ENCODE measurements at regions not wholly inside any gene's neighbourhood (a gene's known extent, or its start where the extent isn't known, plus 50 kb on each side); places are given as distances from the start of the nearest gene placed in this dataset.

GRCh38 chr5:60163762-60164161, 270.2 kb upstream of the PDE4D start:
- Histone ChIP-seq H4K20me1 (ENCODE audit: insufficient read depth, poor library complexity, severe bottlenecking) (no peaks in the 10 kb centered on the region), H3K9me3 (ENCODE audit: low read depth) (no peaks in the 10 kb centered on the region), H2AFZ (no peak overlapping the region), H3K4me2 (no peak overlapping the region), H3K27me3 (no peaks in the 10 kb centered on the region), H3K27ac (no peak overlapping the region), H3K9me2 (replicated peaks; ENCODE audit: insufficient read depth) (no peaks in the 10 kb centered on the region), H3K4me1 (ENCODE audit: insufficient read depth) (no peaks in the 10 kb centered on the region), H3K4me3 (no peak overlapping the region), H3K79me2 (no peaks in the 10 kb centered on the region), H3K36me3 (replicated peaks; ENCODE audit: insufficient read depth, low read depth) (no peaks in the 10 kb centered on the region)
- WGBS (ENCODE audit: low lambda C conversion rate, missing lambda C conversion rate) = 100% methylated on average over 1 of the region's 1 CpG
- TF ChIP-seq EZH2 (IDR thresholded peaks at IDR 0.05; ENCODE audit: borderline replicate concordance) = no peak
- TF ChIP-seq, protein P1, sequence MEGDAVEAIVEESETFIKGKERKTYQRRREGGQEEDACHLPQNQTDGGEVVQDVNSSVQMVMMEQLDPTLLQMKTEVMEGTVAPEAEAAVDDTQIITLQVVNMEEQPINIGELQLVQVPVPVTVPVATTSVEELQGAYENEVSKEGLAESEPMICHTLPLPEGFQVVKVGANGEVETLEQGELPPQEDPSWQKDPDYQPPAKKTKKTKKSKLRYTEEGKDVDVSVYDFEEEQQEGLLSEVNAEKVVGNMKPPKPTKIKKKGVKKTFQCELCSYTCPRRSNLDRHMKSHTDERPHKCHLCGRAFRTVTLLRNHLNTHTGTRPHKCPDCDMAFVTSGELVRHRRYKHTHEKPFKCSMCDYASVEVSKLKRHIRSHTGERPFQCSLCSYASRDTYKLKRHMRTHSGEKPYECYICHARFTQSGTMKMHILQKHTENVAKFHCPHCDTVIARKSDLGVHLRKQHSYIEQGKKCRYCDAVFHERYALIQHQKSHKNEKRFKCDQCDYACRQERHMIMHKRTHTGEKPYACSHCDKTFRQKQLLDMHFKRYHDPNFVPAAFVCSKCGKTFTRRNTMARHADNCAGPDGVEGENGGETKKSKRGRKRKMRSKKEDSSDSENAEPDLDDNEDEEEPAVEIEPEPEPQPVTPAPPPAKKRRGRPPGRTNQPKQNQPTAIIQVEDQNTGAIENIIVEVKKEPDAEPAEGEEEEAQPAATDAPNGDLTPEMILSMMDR (IDR thresholded peaks at IDR 0.05; ENCODE audit: poor library complexity) = no peak
- no peak for TF ChIP-seq EZH2phosphoT487 (IDR thresholded peaks at IDR 0.05; ENCODE audit: low read depth, severe bottlenecking, unreplicated experiment)
- DNase-seq (ENCODE audit: low spot score) = no peak

- WGBS (ENCODE audit: low lambda C conversion rate, missing lambda C conversion rate) = 90% methylated on average over 1 of the region's 1 CpG
- no peaks in the 10 kb centered on the region for H3K27me3 ChIP-seq
- no peaks in the 10 kb centered on the region for H3K4me1 ChIP-seq (ENCODE audit: insufficient read depth)
- H3K79me2 ChIP-seq = no peaks in the 10 kb centered on the region
- H3K4me2 ChIP-seq = no peak overlapping the region
- no peak for TF ChIP-seq EZH2phosphoT487 (IDR thresholded peaks at IDR 0.05; ENCODE audit: low read depth, severe bottlenecking, unreplicated experiment)
- TF ChIP-seq, protein P1 (IDR thresholded peaks at IDR 0.05; ENCODE audit: poor library complexity) = no peak
- TF ChIP-seq EZH2 (IDR thresholded peaks at IDR 0.05; ENCODE audit: borderline replicate concordance) = no peak
- H3K36me3 ChIP-seq (replicated peaks; ENCODE audit: insufficient read depth, low read depth) = no peaks in the 10 kb centered on the region
- no peaks in the 10 kb centered on the region for H3K9me2 ChIP-seq (replicated peaks; ENCODE audit: insufficient read depth)
- no peak for DNase-seq (ENCODE audit: low spot score)
- no peaks in the 10 kb centered on the region for H4K20me1 ChIP-seq (ENCODE audit: insufficient read depth, poor library complexity, severe bottlenecking)
- no peak overlapping the region for H3K27ac ChIP-seq
- H3K4me3 ChIP-seq = no peak overlapping the region
- H3K9me3 ChIP-seq (ENCODE audit: low read depth) = no peaks in the 10 kb centered on the region
- H2AFZ ChIP-seq = no peak overlapping the region
Observed at GRCh38 chr5:60162441-60162840, 268.9 kb upstream of the PDE4D start.

DNA sequence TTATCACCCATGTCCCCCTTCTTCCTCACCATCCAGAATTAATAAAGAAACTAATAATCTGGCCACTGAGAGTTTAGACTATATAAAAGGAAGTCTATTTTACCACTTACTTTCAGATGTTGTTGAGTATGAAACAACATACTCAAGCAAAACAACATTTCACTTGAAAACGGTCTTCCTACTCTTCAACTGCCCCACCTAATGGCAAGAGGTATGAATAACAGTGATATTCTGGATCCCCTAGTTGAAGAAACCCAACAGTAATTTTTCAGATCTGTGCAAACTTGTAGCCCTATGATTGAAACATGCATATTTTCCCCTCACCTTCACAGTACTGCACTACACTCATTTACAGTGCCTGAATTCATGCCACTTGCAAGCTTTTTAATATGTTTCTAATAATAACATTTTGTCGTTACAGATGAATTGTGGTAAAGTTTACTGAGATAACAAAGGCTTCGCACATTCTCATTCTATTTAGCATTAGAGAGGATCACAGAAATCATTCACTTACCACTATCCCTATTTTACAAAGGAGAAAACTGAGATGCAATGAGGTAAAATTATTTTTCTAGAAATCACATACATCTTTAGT, 267.9 kb upstream of the PDE4D start:
- Histone ChIP-seq H2AFZ (no peak overlapping the region), H3K9me2 (replicated peaks; ENCODE audit: insufficient read depth) (no peaks in the 10 kb centered on the region), H3K4me3 (no peak overlapping the region), H3K36me3 (replicated peaks; ENCODE audit: insufficient read depth, low read depth) (no peaks in the 10 kb centered on the region), H4K20me1 (ENCODE audit: insufficient read depth, poor library complexity, severe bottlenecking) (no peaks in the 10 kb centered on the region), H3K4me1 (ENCODE audit: insufficient read depth) (no peaks in the 10 kb centered on the region), H3K27me3 (no peaks in the 10 kb centered on the region), H3K9me3 (ENCODE audit: low read depth) (no peaks in the 10 kb centered on the region), H3K79me2 (no peaks in the 10 kb centered on the region), H3K4me2 (no peak overlapping the region), H3K27ac (no peak overlapping the region)
- 50% methylated on average over 3 of the region's 3 CpGs for WGBS (ENCODE audit: low lambda C conversion rate, missing lambda C conversion rate)
- TF ChIP-seq, protein P1 (IDR thresholded peaks at IDR 0.05; ENCODE audit: poor library complexity) = peak; percentile 48
- no peak for TF ChIP-seq EZH2 (IDR thresholded peaks at IDR 0.05; ENCODE audit: borderline replicate concordance)
- DNase-seq (ENCODE audit: low spot score) = peak; percentile 35

GRCh38 chr5:60149081-60149480, 255.6 kb upstream of the PDE4D start:
- no peaks in the 10 kb centered on the region for H3K4me1 ChIP-seq (ENCODE audit: insufficient read depth)
- H2AFZ ChIP-seq = no peak overlapping the region
- H3K27ac ChIP-seq = no peak overlapping the region
- DNase-seq (ENCODE audit: low spot score) = no peak
- no peaks in the 10 kb centered on the region for H3K36me3 ChIP-seq (replicated peaks; ENCODE audit: insufficient read depth, low read depth)
- WGBS (ENCODE audit: low lambda C conversion rate, missing lambda C conversion rate) = 74% methylated on average over 3 of the region's 3 CpGs
- TF ChIP-seq, protein P1 (IDR thresholded peaks at IDR 0.05; ENCODE audit: poor library complexity) = no peak
- TF ChIP-seq EZH2phosphoT487 (IDR thresholded peaks at IDR 0.05; ENCODE audit: low read depth, severe bottlenecking, unreplicated experiment) (no peak), EZH2 (IDR thresholded peaks at IDR 0.05; ENCODE audit: borderline replicate concordance) (no peak)
- no peaks in the 10 kb centered on the region for H4K20me1 ChIP-seq (ENCODE audit: insufficient read depth, poor library complexity, severe bottlenecking)
- H3K9me3 ChIP-seq (ENCODE audit: low read depth) = no peaks in the 10 kb centered on the region
- H3K79me2 ChIP-seq = no peaks in the 10 kb centered on the region
- no peak overlapping the region for H3K4me3 ChIP-seq
- no peak overlapping the region for H3K4me2 ChIP-seq
- no peaks in the 10 kb centered on the region for H3K27me3 ChIP-seq
- H3K9me2 ChIP-seq (replicated peaks; ENCODE audit: insufficient read depth) = no peaks in the 10 kb centered on the region
